ENCODE measurements at regions not wholly inside any gene's neighbourhood (a gene's known extent, or its start where the extent isn't known, plus 50 kb on each side); places are given as distances from the start of the nearest gene placed in this dataset.

- TF ChIP-seq, protein P1, sequence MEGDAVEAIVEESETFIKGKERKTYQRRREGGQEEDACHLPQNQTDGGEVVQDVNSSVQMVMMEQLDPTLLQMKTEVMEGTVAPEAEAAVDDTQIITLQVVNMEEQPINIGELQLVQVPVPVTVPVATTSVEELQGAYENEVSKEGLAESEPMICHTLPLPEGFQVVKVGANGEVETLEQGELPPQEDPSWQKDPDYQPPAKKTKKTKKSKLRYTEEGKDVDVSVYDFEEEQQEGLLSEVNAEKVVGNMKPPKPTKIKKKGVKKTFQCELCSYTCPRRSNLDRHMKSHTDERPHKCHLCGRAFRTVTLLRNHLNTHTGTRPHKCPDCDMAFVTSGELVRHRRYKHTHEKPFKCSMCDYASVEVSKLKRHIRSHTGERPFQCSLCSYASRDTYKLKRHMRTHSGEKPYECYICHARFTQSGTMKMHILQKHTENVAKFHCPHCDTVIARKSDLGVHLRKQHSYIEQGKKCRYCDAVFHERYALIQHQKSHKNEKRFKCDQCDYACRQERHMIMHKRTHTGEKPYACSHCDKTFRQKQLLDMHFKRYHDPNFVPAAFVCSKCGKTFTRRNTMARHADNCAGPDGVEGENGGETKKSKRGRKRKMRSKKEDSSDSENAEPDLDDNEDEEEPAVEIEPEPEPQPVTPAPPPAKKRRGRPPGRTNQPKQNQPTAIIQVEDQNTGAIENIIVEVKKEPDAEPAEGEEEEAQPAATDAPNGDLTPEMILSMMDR (IDR thresholded peaks at IDR 0.05; ENCODE audit: unreplicated experiment) = no peak
- Mint-ChIP-seq H3K36me3 (no peaks in the 10 kb centered on the region), H3K4me3 (no peak overlapping the region), H3K4me1 (no peaks in the 10 kb centered on the region), H3K9me3 (peaks cover 24% of the 10 kb centered on the region), H3K27ac (no peak overlapping the region), H3K27me3 (ENCODE audit: low read depth) (no peaks in the 10 kb centered on the region)
- no peak for DNase-seq (ENCODE audit: low spot score in 2 of 2, unreplicated experiment in 2 of 2)
Observed at GRCh38 chr14:30252151-30252550, 306.8 kb upstream of the G2E3 start.

- Mint-ChIP-seq H3K27me3 (ENCODE audit: low read depth) (no peaks in the 10 kb centered on the region), H3K27ac (no peak overlapping the region), H3K9me3 (peaks cover 24% of the 10 kb centered on the region)
Observed at GRCh38 chr14:30252783-30253674, 305.9 kb upstream of the G2E3 start.

GRCh38 chr14:30256627-30257026 is 302.3 kb upstream of the G2E3 start:
- Mint-ChIP-seq H3K27me3 (ENCODE audit: low read depth) (peaks cover 7% of the 10 kb centered on the region), H3K4me3 (no peak overlapping the region), H3K27ac (no peak overlapping the region), H3K36me3 (no peaks in the 10 kb centered on the region), H3K4me1 (no peaks in the 10 kb centered on the region), H3K9me3 (peaks cover 24% of the 10 kb centered on the region)
- TF ChIP-seq, protein P1 (IDR thresholded peaks at IDR 0.05; ENCODE audit: unreplicated experiment) = no peak
- no peak for DNase-seq (ENCODE audit: low spot score in 2 of 2, unreplicated experiment in 2 of 2)

More at GRCh38 chr14:30252783-30253674, 305.9 kb upstream of the G2E3 start:
- Mint-ChIP-seq H3K4me3 (no peak overlapping the region), H3K36me3 (no peaks in the 10 kb centered on the region), H3K4me1 (no peaks in the 10 kb centered on the region)
- TF ChIP-seq, protein P1 (IDR thresholded peaks at IDR 0.05; ENCODE audit: unreplicated experiment) = no peak
- DNase-seq (ENCODE audit: low spot score in 2 of 2, unreplicated experiment in 2 of 2) = no peak

DNA sequence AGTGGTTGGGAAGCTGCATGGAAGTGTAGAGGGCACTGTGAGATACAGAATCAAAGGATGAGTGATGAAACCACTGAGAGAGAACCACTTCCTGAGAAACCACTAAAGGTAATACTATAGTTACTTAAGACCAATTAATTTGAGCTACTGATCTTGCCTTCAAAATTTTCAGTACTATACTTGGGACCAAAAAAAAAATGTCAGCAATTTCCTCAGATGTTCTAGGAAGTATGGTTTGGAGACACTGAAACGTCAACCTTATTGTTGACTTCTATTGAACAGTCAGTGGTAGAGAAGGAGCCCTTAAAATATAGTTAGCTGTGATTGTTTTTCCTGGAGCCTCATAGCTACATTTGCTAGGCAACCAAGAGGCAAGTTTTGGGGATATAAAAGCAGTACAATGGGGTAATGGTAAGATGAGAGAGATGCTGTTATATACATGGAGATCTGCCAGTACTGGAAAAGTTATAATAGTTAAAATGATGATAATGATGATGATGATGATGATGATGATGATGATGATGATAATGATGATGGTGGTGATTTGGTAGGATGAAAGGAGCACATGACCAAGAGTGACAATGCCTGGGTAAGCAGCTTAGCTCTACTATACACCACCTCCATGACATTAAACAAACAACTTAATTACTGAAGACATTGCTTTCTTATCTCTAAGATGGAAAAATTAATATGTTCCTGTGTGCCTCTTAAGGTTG is 300.9 kb upstream of the G2E3 start:
- no peak overlapping the region for H3K27ac Mint-ChIP-seq
- H3K4me3 Mint-ChIP-seq = no peak overlapping the region
- DNase-seq (ENCODE audit: low spot score in 2 of 2, unreplicated experiment in 2 of 2) = no peak
- peaks cover 7% of the 10 kb centered on the region for H3K27me3 Mint-ChIP-seq (ENCODE audit: low read depth)
- TF ChIP-seq, protein P1 (IDR thresholded peaks at IDR 0.05; ENCODE audit: unreplicated experiment) = no peak
- H3K4me1 Mint-ChIP-seq = no peaks in the 10 kb centered on the region
- no peaks in the 10 kb centered on the region for H3K36me3 Mint-ChIP-seq
- peaks cover 24% of the 10 kb centered on the region for H3K9me3 Mint-ChIP-seq

- TF ChIP-seq, protein P1 (IDR thresholded peaks at IDR 0.05; ENCODE audit: unreplicated experiment) = no peak
- Mint-ChIP-seq H3K4me1 (no peaks in the 10 kb centered on the region), H3K27me3 (ENCODE audit: low read depth) (peaks cover 8% of the 10 kb centered on the region), H3K4me3 (no peak overlapping the region), H3K9me3 (peaks cover 8% of the 10 kb centered on the region), H3K27ac (no peak overlapping the region), H3K36me3 (no peaks in the 10 kb centered on the region)
- no peak for DNase-seq (ENCODE audit: low spot score in 2 of 2, unreplicated experiment in 2 of 2)
Observed at GRCh38 chr14:30260833-30261607, 297.9 kb upstream of the G2E3 start.
